ENCODE measurements at regions not wholly inside any gene's neighbourhood (a gene's known extent, or its start where the extent isn't known, plus 50 kb on each side); places are given as distances from the start of the nearest gene placed in this dataset.

DNA sequence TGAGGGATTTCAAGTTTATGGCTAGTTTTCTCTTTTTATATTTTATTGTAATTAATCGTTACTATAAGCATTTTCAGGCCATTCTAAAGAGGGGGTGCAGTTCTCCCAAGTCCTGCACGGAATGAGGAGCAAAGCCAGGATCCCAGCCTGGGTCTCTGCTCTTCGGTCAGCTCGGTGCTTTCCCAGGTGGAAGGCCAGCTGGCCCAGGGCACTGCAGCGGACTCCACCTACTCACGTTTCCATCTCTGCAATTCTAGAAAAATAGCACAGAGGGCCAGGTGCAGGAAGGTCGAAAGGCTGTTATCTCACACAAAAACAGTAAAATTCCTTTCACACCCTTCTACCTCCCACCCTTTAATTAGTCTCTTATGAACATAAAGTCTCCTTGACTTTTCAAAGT lies 59.5 kb upstream of the HES1 start:
- DNase-seq, result no peak

- no peak for DNase-seq
These were observed 58.3 kb upstream of the HES1 start for GRCh38 chr3:194077602-194078001.

DNA sequence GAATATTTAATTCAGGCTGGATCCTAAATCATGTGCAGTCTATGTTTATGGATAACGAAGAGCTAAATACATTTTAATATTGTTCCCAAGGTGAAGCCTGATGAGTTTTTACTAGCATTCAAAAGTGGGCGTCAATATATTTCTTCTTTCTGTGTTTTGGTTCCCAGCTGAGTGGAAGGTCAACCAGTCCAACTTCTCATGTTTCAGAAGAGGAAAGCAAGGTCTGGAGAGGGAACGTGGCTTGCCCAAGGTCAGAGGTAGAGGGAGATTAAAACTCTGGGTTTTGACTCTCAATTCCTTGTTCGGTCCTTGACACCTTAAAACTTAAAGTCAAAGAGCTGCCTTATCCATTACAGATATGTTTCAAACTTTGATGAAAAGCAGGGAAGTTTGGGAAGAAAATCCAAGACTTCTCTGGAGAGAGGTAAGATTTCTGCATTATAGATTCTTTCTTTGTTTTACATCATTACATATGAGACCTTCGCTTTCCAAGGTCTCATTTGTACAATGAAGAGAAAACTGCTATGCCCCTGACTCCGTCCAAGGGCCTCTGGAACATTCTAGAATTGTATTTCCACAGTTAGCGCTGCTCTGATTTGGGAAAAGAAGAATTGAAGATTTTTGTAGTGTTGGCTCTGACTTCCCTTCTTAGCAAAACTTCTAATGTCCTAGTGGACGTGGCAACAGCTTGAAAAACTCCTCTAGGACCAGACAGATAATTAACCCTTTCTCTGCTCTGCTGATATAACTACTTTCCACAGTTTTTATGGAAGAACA lies 57.7 kb upstream of the HES1 start:
- no peak for DNase-seq

GRCh38 chr3:194079702-194080172 lies 56.2 kb upstream of the HES1 start:
- DNase-seq, result no peak

GRCh38 chr3:194080436-194080835 lies 55.5 kb upstream of the HES1 start:
- DNase-seq, result no peak

GRCh38 chr3:194080913-194081800 lies 54.8 kb upstream of the HES1 start:
- no peak for DNase-seq

DNA sequence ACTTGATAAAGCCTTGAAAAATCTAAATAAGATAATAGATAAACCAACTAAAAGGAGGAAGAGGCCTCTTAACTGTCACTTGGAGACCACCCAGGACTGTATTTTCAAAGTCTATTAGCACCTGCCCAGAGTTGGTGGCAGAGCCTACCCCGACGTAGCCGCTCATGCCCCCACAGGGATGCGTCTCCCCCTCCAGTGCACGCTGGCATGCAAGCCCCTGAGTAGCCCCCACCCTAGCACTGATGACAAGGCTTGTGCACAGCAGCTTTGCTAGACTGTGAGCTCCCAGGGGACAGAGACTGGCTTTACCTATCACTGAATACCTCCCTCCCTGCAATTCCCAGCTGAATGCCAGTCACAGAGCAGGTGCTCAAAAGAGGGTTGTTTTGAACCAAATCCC lies 54.1 kb upstream of the HES1 start:
- no peak for DNase-seq

GRCh38 chr3:194082743-194083636 lies 53.0 kb upstream of the HES1 start:
- no peak for DNase-seq

GRCh38 chr3:194083637-194084224 lies 52.2 kb upstream of the HES1 start:
- no peak for DNase-seq

DNA sequence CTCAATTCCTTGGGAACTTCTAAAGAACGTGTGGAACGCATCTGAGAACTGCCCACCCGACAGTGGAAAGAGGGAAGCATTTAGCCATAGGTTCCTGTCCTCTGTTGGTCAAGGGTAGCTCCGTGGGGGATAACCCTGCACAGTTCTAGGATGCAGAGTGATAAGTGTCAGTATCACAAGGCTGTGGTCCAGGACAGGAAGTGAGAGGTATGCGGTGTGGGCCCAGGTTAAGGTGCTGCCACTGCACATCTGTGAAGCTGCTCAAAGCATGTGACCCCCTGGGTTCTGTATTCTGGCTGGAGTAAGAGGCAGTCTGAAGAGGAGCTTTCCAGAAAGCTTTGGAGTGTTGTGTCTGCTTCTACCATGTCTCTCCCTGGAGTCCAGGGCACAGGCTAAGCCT lies 51.7 kb upstream of the HES1 start:
- DNase-seq, result no peak

Data from COR-L47 (cell line).